ENCODE measurements at regions not wholly inside any gene's neighbourhood (a gene's known extent, or its start where the extent isn't known, plus 50 kb on each side); places are given as distances from the start of the nearest gene placed in this dataset.

- 48% methylated on average over 1 of the region's 1 CpG for WGBS
Measured at GRCh38 chr2:147631294-147631693, 213.5 kb upstream of the ACVR2A start.

DNA sequence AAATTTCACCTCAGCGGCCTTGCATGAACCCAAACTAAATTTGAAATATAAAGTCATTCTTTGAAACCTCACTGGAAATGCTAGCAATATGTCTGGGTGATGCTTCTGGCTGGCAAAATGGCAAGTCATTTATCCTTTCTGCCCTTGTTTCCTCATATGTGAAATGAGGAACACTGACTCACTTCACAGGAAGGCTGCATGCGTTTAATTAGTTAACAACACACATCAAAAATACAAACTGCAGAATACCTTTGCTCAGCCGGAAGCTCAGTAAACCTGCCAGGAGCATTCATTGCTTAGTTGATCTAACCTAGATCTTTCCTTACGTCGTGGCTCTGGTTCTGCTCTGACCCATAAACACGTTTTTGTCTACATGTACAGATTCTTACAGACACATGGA, 214.2 kb upstream of the ACVR2A start:
- no peak overlapping the region for H3K27ac ChIP-seq
- no peak overlapping the region for H3K4me3 ChIP-seq
- no peak for DNase-seq (ENCODE audit: low spot score in 2 of 2)
- no peak for TF ChIP-seq EP300 (IDR thresholded peaks at IDR 0.05)
- TF ChIP-seq CTCF (IDR thresholded peaks at IDR 0.05) = no peak
- TF ChIP-seq POLR2AphosphoS5 (IDR thresholded peaks at IDR 0.05) = no peak
- no peak for TF ChIP-seq POLR2A (IDR thresholded peaks at IDR 0.05)
- H3K4me1 ChIP-seq = peaks cover 10% of the 10 kb centered on the region
- H3K36me3 ChIP-seq = no peaks in the 10 kb centered on the region
- no peaks in the 10 kb centered on the region for H3K9me3 ChIP-seq
- WGBS = 68% methylated on average over 6 of the region's 6 CpGs
- H3K27me3 ChIP-seq = no peaks in the 10 kb centered on the region

More at GRCh38 chr2:147631294-147631693, 213.5 kb upstream of the ACVR2A start:
- Histone ChIP-seq H3K4me1 (peaks cover 12% of the 10 kb centered on the region), H3K36me3 (no peaks in the 10 kb centered on the region), H3K9me3 (no peaks in the 10 kb centered on the region), H3K4me3 (no peak overlapping the region), H3K27me3 (no peaks in the 10 kb centered on the region), H3K27ac (no peak overlapping the region)
- TF ChIP-seq EP300 (IDR thresholded peaks at IDR 0.05) (no peak), POLR2AphosphoS5 (IDR thresholded peaks at IDR 0.05) (no peak), POLR2A (IDR thresholded peaks at IDR 0.05) (no peak), CTCF (IDR thresholded peaks at IDR 0.05) (no peak)
- DNase-seq (ENCODE audit: low spot score in 2 of 2) = no peak

- Histone ChIP-seq H3K4me3 (no peak overlapping the region), H3K36me3 (no peaks in the 10 kb centered on the region), H3K27me3 (no peaks in the 10 kb centered on the region), H3K9me3 (no peaks in the 10 kb centered on the region), H3K27ac (no peak overlapping the region), H3K4me1 (peaks cover 10% of the 10 kb centered on the region)
- TF ChIP-seq CTCF (IDR thresholded peaks at IDR 0.05) (no peak), EP300 (IDR thresholded peaks at IDR 0.05) (no peak), POLR2A (IDR thresholded peaks at IDR 0.05) (no peak), POLR2AphosphoS5 (IDR thresholded peaks at IDR 0.05) (no peak)
- DNase-seq (ENCODE audit: low spot score in 2 of 2) = no peak
- 55% methylated on average over 1 of the region's 1 CpG for WGBS
Measured at GRCh38 chr2:147628971-147629421, 215.8 kb upstream of the ACVR2A start.

GRCh38 chr2:147623328-147623727, 221.5 kb upstream of the ACVR2A start:
- Histone ChIP-seq H3K4me3 (no peak overlapping the region), H3K9me3 (no peaks in the 10 kb centered on the region), H3K4me1 (no peaks in the 10 kb centered on the region), H3K36me3 (no peaks in the 10 kb centered on the region), H3K27ac (no peak overlapping the region), H3K27me3 (no peaks in the 10 kb centered on the region)
- 92% methylated on average over 1 of the region's 1 CpG for WGBS
- DNase-seq (ENCODE audit: low spot score in 2 of 2) = no peak
- TF ChIP-seq POLR2A (IDR thresholded peaks at IDR 0.05) = no peak
- no peak for TF ChIP-seq POLR2AphosphoS5 (IDR thresholded peaks at IDR 0.05)
- no peak for TF ChIP-seq EP300 (IDR thresholded peaks at IDR 0.05)
- no peak for TF ChIP-seq CTCF (IDR thresholded peaks at IDR 0.05)

GRCh38 chr2:147621656-147622197, 223.1 kb upstream of the ACVR2A start:
- 89% methylated on average over 3 of the region's 3 CpGs for whole genome bisulfite sequencing
- TF ChIP-seq EP300 (IDR thresholded peaks at IDR 0.05) (no peak), POLR2AphosphoS5 (IDR thresholded peaks at IDR 0.05) (no peak), CTCF (IDR thresholded peaks at IDR 0.05) (no peak), POLR2A (IDR thresholded peaks at IDR 0.05) (no peak)
- no peaks in the 10 kb centered on the region for H3K36me3 ChIP-seq

More at GRCh38 chr2:147621656-147622197, 223.1 kb upstream of the ACVR2A start:
- Histone ChIP-seq H3K27ac (no peak overlapping the region), H3K9me3 (no peaks in the 10 kb centered on the region), H3K4me3 (no peak overlapping the region), H3K4me1 (no peaks in the 10 kb centered on the region), H3K27me3 (no peaks in the 10 kb centered on the region)
- no peak for DNase-seq (ENCODE audit: low spot score in 2 of 2)

All from suprapubic skin (tissue), 4 donors.